ENCODE measurements at regions not wholly inside any gene's neighbourhood (a gene's known extent, or its start where the extent isn't known, plus 50 kb on each side); places are given as distances from the start of the nearest gene placed in this dataset.

DNA sequence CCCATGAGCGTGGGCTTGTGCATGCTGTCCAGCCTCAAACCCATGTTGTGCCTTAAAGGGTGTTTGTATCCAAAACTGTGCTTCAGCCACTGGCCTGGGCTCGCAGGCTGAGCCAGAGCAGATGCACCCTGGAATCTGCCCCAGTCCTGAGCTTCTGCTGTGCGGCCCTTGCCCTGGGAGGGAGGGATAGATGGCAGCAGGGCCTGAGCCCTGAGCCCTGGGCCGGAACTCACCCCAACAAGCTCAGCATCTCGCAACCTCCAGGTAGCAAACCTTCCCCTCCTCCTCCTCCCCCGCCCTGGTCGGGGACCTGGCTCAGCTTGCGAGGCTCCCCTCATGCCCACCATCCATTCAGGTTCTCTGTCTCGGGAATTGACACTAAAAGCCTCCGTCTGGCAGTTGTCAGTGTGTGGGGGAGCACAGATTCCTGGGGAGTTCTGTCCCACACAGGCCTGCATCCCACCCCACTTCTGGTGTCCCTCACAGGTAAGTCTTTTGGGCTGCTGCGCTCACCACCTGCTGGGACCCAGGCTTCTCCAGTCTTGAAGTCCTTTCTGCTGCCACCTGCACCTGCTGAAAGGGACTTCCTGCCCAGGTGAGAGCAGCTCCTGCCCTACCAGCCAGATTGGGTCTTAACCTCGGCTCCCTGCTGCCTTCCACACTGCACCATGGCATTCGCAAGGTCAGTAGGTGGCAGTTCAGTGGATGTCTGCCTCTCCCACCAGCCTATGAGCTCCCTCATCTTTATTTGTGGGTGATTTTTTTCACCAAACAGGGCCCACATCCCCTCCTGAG is 55.2 kb upstream of the OLFM1 start:
- TF ChIP-seq POLR2A (IDR thresholded peaks at IDR 0.05) (no peak), CTCF (IDR thresholded peaks at IDR 0.05) (no peak)
